H9 (cell line): ENCODE measurements at regions not wholly inside any gene's neighbourhood (a gene's known extent, or its start where the extent isn't known, plus 50 kb on each side); places are given as distances from the start of the nearest gene placed in this dataset.

Source experiments
- DNase-seq: peaks from one replicate; pipeline ENCODE4 v3.0.0-alpha.2; 2017
- H2AFZ ChIP-seq: one replicate; pipeline ENCODE4 v1.6.1; 2013; ENCODE audit warnings: mild to moderate bottlenecking, low read length, control low read depth, moderate library complexity
- H2AK5ac ChIP-seq: 2 replicates; pipeline ENCODE4 v1.6.1; 2013; ENCODE audit warnings: low read length, control low read depth, mixed read lengths; ENCODE audit not compliant: insufficient read length
- H2BK120ac ChIP-seq: one replicate; pipeline ENCODE4 v1.6.1; 2013; ENCODE audit warnings: low read depth, mild to moderate bottlenecking, low read length, control low read depth, inconsistent platforms; ENCODE audit not compliant: poor library complexity, severe bottlenecking
- H2BK12ac ChIP-seq: 2 replicates; pipeline ENCODE4 v1.6.1; 2013; ENCODE audit warnings: low read length, control low read depth, mixed read lengths, low read depth; ENCODE audit not compliant: insufficient read length
- H2BK15ac ChIP-seq: 2 replicates; pipeline ENCODE4 v1.6.1; 2013; ENCODE audit warnings: low read depth, low read length, control low read depth
- H2BK20ac ChIP-seq: one replicate; pipeline ENCODE4 v1.6.1; 2013; ENCODE audit warnings: low read depth, mild to moderate bottlenecking, low read length, control low read depth, inconsistent platforms; ENCODE audit not compliant: poor library complexity, severe bottlenecking
- H2BK5ac ChIP-seq: 2 replicates; pipeline ENCODE4 v1.6.1; 2013; ENCODE audit warnings: low read length, control low read depth, mixed read lengths; ENCODE audit not compliant: insufficient read length
- H3K14ac ChIP-seq: 2 replicates; pipeline ENCODE4 v1.6.1; 2013; ENCODE audit warnings: low read length, control low read depth; ENCODE audit not compliant: insufficient read depth
- H3K18ac ChIP-seq: 2 replicates; pipeline ENCODE4 v1.6.1; 2013; ENCODE audit warnings: low read depth, mild to moderate bottlenecking, mixed read lengths, low read length, control low read depth; ENCODE audit not compliant: insufficient read length
- H3K23ac ChIP-seq: 2 replicates; pipeline ENCODE4 v1.6.1; 2013; ENCODE audit warnings: low read length, control low read depth, mixed read lengths, low read depth; ENCODE audit not compliant: insufficient read length
- H3K23me2 ChIP-seq: 2 replicates; pipeline ENCODE4 v1.6.1; 2013; ENCODE audit warnings: low read depth, mild to moderate bottlenecking, mixed read lengths, low read length, control low read depth; ENCODE audit not compliant: insufficient read length, poor library complexity, severe bottlenecking
- H3K27ac ChIP-seq: 2 replicates; pipeline ENCODE4 v1.5.1; 2013; ENCODE audit warnings: low read length, control low read depth, mixed read lengths, low read depth; ENCODE audit not compliant: insufficient read length
- H3K27me3 ChIP-seq: 2 replicates; pipeline ENCODE4 v1.6.1; 2013; ENCODE audit warnings: low read length, control low read depth, inconsistent platforms; ENCODE audit not compliant: insufficient read depth
- H3K4ac ChIP-seq: 2 replicates; pipeline ENCODE4 v1.6.1; 2013; ENCODE audit warnings: low read depth, mild to moderate bottlenecking, control low read depth, inconsistent platforms, low read length, moderate library complexity
- H3K4me1 ChIP-seq: 2 replicates; pipeline ENCODE4 v1.6.1; 2013; ENCODE audit warnings: low read length, control low read depth, inconsistent platforms; ENCODE audit not compliant: insufficient read depth
- H3K4me2 ChIP-seq: 2 replicates; pipeline ENCODE4 v1.6.1; 2013; ENCODE audit warnings: low read length, control low read depth, mixed read lengths; ENCODE audit not compliant: insufficient read length, insufficient read depth
- H3K56ac ChIP-seq: 2 replicates; pipeline ENCODE4 v1.6.1; 2013; ENCODE audit warnings: low read depth, mild to moderate bottlenecking, mixed read lengths, low read length, control low read depth; ENCODE audit not compliant: insufficient read length
- H3K79me1 ChIP-seq: 2 replicates; pipeline ENCODE4 v1.6.1; 2013; ENCODE audit warnings: low read depth, mild to moderate bottlenecking, moderate library complexity, low read length, control low read depth, inconsistent platforms; ENCODE audit not compliant: insufficient read depth, poor library complexity, severe bottlenecking
- H3K79me2 ChIP-seq: 2 replicates; pipeline ENCODE4 v1.6.1; 2013; ENCODE audit warnings: low read length, control low read depth, inconsistent platforms; ENCODE audit not compliant: insufficient read depth
- H3K9ac ChIP-seq: 2 replicates; pipeline ENCODE4 v1.6.1; 2013; ENCODE audit warnings: low read length, control low read depth, mixed read lengths; ENCODE audit not compliant: insufficient read length; ENCODE audit errors: extremely low read depth
- H3K9me3 ChIP-seq: one replicate; pipeline ENCODE4 v1.6.1; 2013; ENCODE audit warnings: low read depth, low read length, inconsistent platforms; ENCODE audit not compliant: control insufficient read depth
- H3T11ph ChIP-seq: one replicate; pipeline ENCODE4 v1.6.1; 2013; ENCODE audit warnings: mild to moderate bottlenecking, low read length, control low read depth, inconsistent platforms
- H4K20me1 ChIP-seq: one replicate; pipeline ENCODE4 v1.6.1; 2013; ENCODE audit not compliant: control insufficient read depth, insufficient read length, insufficient read depth
- H4K5ac ChIP-seq: 2 replicates; pipeline ENCODE4 v1.6.1; 2013; ENCODE audit warnings: low read depth, mild to moderate bottlenecking, mixed read lengths, low read length, control low read depth; ENCODE audit not compliant: insufficient read length
- H4K8ac ChIP-seq: replicated peaks from 2 replicates; pipeline ENCODE4 v1.6.1; 2013; ENCODE audit warnings: low read length, control low read depth, mixed read lengths, low read depth; ENCODE audit not compliant: insufficient read length
- H4K91ac ChIP-seq: 2 replicates; pipeline ENCODE4 v1.6.1; 2013; ENCODE audit warnings: low read depth, mild to moderate bottlenecking, moderate library complexity, mixed read lengths, low read length, control low read depth; ENCODE audit not compliant: insufficient read length
- H3K27ac Mint-ChIP-seq, 3 experiments: 2 replicates in 2 of 3; 3 replicates in 1 of 3; pipeline ENCODE4 v1.8.0; 2020 to 2021; ENCODE audit warnings: mixed read lengths in 3 of 3, mild to moderate bottlenecking in 1 of 3, moderate library complexity in 1 of 3
- H3K27me3 Mint-ChIP-seq: 2 replicates; pipeline ENCODE4 v1.8.0; 2021; ENCODE audit warnings: low read depth, mild to moderate bottlenecking, moderate library complexity, mixed read lengths
- H3K36me3 Mint-ChIP-seq, 3 experiments: 2 replicates in 2 of 3; 3 replicates in 1 of 3; pipeline ENCODE4 v1.8.0; 2020 to 2021; ENCODE audit warnings: low read depth in 3 of 3, mixed read lengths in 3 of 3; ENCODE audit not compliant: insufficient read depth in 1 of 3
- H3K4me1 Mint-ChIP-seq, 2 experiments: 2 replicates each; pipeline ENCODE4 v1.8.0; 2020; ENCODE audit warnings: mixed read lengths in 2 of 2
- H3K4me3 Mint-ChIP-seq, 2 experiments: 2 replicates in 1 of 2; 3 replicates in 1 of 2; pipeline ENCODE4 v1.8.0; 2020 to 2021; ENCODE audit warnings: mild to moderate bottlenecking in 2 of 2, mixed read lengths in 2 of 2, moderate library complexity in 1 of 2
- H3K9me3 Mint-ChIP-seq, 2 experiments: 2 replicates in 1 of 2; 3 replicates in 1 of 2; pipeline ENCODE4 v1.8.0; 2020; ENCODE audit warnings: mild to moderate bottlenecking in 2 of 2, mixed read lengths in 2 of 2, moderate library complexity in 1 of 2
- WGBS: extraction: QIAGEN DNeasy Blood & Tissue Kit; methylation state at CpG from one replicate; pipeline ENCODE4 v1.1.7; 2013; ENCODE audit warnings: missing lambda C conversion rate, low lambda C conversion rate, mixed read lengths; ENCODE audit not compliant: insufficient read length; ENCODE audit errors: extremely low coverage; 5-methylcytosine and 5-hydroxymethylcytosine counted together
- TF ChIP-seq, protein P1 (sequence below): fragments of 200-600 bp; sonication (generic); conservative IDR thresholded peaks from 3 replicates; pipeline ENCODE4 v1.8.0; 2021; ENCODE audit warnings: antibody characterized with exemption, mild to moderate bottlenecking

DNA sequence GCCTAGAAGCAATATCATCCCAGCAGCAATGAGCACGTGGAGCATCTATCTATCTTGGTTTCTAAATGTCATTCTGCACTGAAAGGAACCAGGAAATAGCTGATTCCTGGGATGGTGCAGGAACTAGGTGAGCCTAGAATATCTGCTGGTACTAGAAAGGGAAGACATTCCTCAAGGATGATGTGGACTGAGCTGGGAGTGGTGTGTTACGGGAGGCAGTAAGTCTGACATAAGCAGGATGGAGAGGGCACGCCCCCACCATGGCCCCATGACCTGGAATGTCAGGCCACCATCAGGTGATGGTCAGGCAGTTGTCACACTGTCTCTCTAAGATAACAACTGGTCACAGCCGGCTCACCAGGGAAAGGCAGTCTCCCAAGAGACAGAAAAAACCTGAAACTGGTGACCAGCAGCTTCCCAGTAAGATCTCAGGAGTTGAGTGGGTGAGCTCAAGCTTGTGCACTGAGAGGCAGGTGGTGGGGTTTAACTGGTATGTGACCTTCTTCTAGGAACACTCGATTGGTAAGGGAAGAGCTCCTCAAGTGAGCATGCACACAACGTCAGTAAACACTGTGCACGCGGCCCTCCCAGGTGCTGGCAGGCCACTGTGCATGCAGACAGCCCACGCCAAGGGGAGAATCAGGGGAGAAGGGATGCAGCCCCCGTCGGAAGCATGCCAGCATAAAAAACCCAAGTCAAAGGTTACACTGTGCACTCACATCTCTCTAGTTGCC, 148.7 kb downstream of the ADSS2 start:
- H3K79me2 ChIP-seq: no peaks in the 10 kb centered on the region
- Mint-ChIP-seq H3K27me3 (peaks cover 4% of the 10 kb centered on the region), H3K4me3 (no peak overlapping the region), H3K4me1 (peaks cover 5 to 17% of the 10 kb centered on the region in 2 experiments), H3K9me3 (peaks cover 13 to 15% of the 10 kb centered on the region in 2 experiments), H3K36me3 (peaks cover 6 to 16% (median 10%) of the 10 kb centered on the region in 3 experiments), H3K27ac (no peak overlapping the region)
- no peak overlapping the region for H2AFZ ChIP-seq
- peaks cover 13% of the 10 kb centered on the region for H3K9me3 ChIP-seq
- no peaks in the 10 kb centered on the region for H3K23me2 ChIP-seq
- H3K4me1 ChIP-seq: no peaks in the 10 kb centered on the region
- no peak overlapping the region for H3K23ac ChIP-seq
- no peak overlapping the region for H3K14ac ChIP-seq
- no peaks in the 10 kb centered on the region for H3K79me1 ChIP-seq
- no peak overlapping the region for H3K4me2 ChIP-seq
- no peak overlapping the region for H3K9ac ChIP-seq
- no peak overlapping the region for H4K91ac ChIP-seq
- H2BK20ac ChIP-seq: no peak overlapping the region
- no CpG with 5 or more reads among the region's 11 CpGs for WGBS
- no peak overlapping the region for H3K56ac ChIP-seq
- H2BK15ac ChIP-seq: no peak overlapping the region
- no peak overlapping the region for H2AK5ac ChIP-seq
- no peak overlapping the region for H3K18ac ChIP-seq
- no peaks in the 10 kb centered on the region for H4K20me1 ChIP-seq
- no peak overlapping the region for H3K27ac ChIP-seq
- H2BK5ac ChIP-seq: no peak overlapping the region
- H3K4ac ChIP-seq: no peak overlapping the region
- no peak overlapping the region for H2BK120ac ChIP-seq
- H2BK12ac ChIP-seq: no peak overlapping the region
- H3K27me3 ChIP-seq: no peaks in the 10 kb centered on the region
- H4K5ac ChIP-seq: no peak overlapping the region
- DNase-seq: no peak
- H4K8ac ChIP-seq: no peak overlapping the region
- H3T11ph ChIP-seq: no peak overlapping the region
- TF ChIP-seq, protein P1, sequence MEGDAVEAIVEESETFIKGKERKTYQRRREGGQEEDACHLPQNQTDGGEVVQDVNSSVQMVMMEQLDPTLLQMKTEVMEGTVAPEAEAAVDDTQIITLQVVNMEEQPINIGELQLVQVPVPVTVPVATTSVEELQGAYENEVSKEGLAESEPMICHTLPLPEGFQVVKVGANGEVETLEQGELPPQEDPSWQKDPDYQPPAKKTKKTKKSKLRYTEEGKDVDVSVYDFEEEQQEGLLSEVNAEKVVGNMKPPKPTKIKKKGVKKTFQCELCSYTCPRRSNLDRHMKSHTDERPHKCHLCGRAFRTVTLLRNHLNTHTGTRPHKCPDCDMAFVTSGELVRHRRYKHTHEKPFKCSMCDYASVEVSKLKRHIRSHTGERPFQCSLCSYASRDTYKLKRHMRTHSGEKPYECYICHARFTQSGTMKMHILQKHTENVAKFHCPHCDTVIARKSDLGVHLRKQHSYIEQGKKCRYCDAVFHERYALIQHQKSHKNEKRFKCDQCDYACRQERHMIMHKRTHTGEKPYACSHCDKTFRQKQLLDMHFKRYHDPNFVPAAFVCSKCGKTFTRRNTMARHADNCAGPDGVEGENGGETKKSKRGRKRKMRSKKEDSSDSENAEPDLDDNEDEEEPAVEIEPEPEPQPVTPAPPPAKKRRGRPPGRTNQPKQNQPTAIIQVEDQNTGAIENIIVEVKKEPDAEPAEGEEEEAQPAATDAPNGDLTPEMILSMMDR: no peak
